IMR-90 (cell line): ENCODE measurements at regions not wholly inside any gene's neighbourhood (a gene's known extent, or its start where the extent isn't known, plus 50 kb on each side); places are given as distances from the start of the nearest gene placed in this dataset.
A peak's percentile ranks its signal among the peaks of the same experiment; 100 is the strongest.

Source experiments
- ATAC-seq: fragments of 200-7000 bp; cut with Tn5 transposase; 2 replicates; pipeline ENCODE4 v1.9.1; 2020; ENCODE audit warnings: low read depth, mild to moderate bottlenecking, moderate library complexity
- BruUV-seq: library from RNA; stranded (reverse); fragments of 400-500 nt; replicated peaks from 2 replicates; lab custom pipeline; 2021; lab: Mats Ljungman, UMichigan
- CTCF ChIA-PET: fragments of 300-600 bp; formaldehyde crosslinking; extraction: SDS; loops from one replicate; lab custom pipeline; 2021; ENCODE audit warnings: antibody characterized with exemption; lab: Yijun Ruan, JAX
- POLR2A ChIA-PET: fragments of 300-600 bp; sonication (Branson Sonifier 250); formaldehyde crosslinking; loops from one replicate; lab custom pipeline; 2022; ENCODE audit warnings: antibody characterized with exemption; ENCODE audit not compliant: unreplicated experiment; lab: Charles Lee
- DNase-seq: peaks from one replicate; pipeline ENCODE4 v3.0.0; 2013
- H2AFZ ChIP-seq: replicated peaks from 2 replicates; pipeline ENCODE3; 2013; ENCODE audit warnings: low read length, mild to moderate bottlenecking; ENCODE audit not compliant: poor library complexity
- H2AK5ac ChIP-seq: 2 replicates; pipeline ENCODE4 v1.6.1; 2013; ENCODE audit warnings: low read depth, low read length, inconsistent platforms
- H2AK9ac ChIP-seq: replicated peaks from 2 replicates; pipeline ENCODE3; 2013; ENCODE audit warnings: mild to moderate bottlenecking, low read depth, low read length, moderate library complexity; ENCODE audit not compliant: poor library complexity
- H2BK120ac ChIP-seq: 2 replicates; pipeline ENCODE4 v1.6.1; 2013; ENCODE audit warnings: low read depth, low read length, inconsistent platforms
- H2BK15ac ChIP-seq: 3 replicates; pipeline ENCODE4 v1.6.1; 2013; ENCODE audit warnings: low read depth, low read length, inconsistent platforms
- H2BK20ac ChIP-seq: 2 replicates; pipeline ENCODE4 v1.6.1; 2013; ENCODE audit warnings: low read depth, mild to moderate bottlenecking, inconsistent platforms, low read length, moderate library complexity
- H2BK5ac ChIP-seq: 2 replicates; pipeline ENCODE4 v1.6.1; 2013; ENCODE audit warnings: mild to moderate bottlenecking, low read depth, low read length, inconsistent platforms; ENCODE audit not compliant: poor library complexity, severe bottlenecking
- H3K14ac ChIP-seq: replicated peaks from 2 replicates; pipeline ENCODE4 v1.6.1; 2013; ENCODE audit warnings: low read depth, low read length, inconsistent platforms
- H3K18ac ChIP-seq: 2 replicates; pipeline ENCODE4 v1.6.1; 2013; ENCODE audit warnings: low read depth, low read length, control low read depth
- H3K23ac ChIP-seq: 2 replicates; pipeline ENCODE4 v1.6.1; 2013; ENCODE audit warnings: low read depth, low read length, inconsistent platforms
- H3K27ac ChIP-seq: 2 replicates; pipeline ENCODE4 v1.5.1; 2013; ENCODE audit warnings: mild to moderate bottlenecking, control low read depth, low read length; ENCODE audit not compliant: insufficient read depth
- H3K27me3 ChIP-seq: 2 replicates; pipeline ENCODE4 v1.6.1; 2013; ENCODE audit warnings: low read length; ENCODE audit not compliant: control insufficient read depth, insufficient read depth
- H3K36me3 ChIP-seq: 2 replicates; pipeline ENCODE4 v1.6.1; 2013; ENCODE audit warnings: low read length, mixed read lengths; ENCODE audit not compliant: control insufficient read depth, insufficient read depth
- H3K4ac ChIP-seq: 2 replicates; pipeline ENCODE4 v1.6.1; 2013; ENCODE audit warnings: low read depth, low read length, inconsistent platforms
- H3K4me1 ChIP-seq: 2 replicates; pipeline ENCODE4 v1.6.1; 2013; ENCODE audit warnings: low read length, mixed read lengths; ENCODE audit not compliant: control insufficient read depth, insufficient read depth
- H3K4me2 ChIP-seq: 2 replicates; pipeline ENCODE4 v1.6.1; 2013; ENCODE audit warnings: low read depth, mild to moderate bottlenecking, control low read depth, low read length, moderate library complexity
- H3K4me3 ChIP-seq: 2 replicates; pipeline ENCODE4 v1.5.1; 2013; ENCODE audit warnings: low read depth, mild to moderate bottlenecking, control low read depth, low read length, moderate library complexity; ENCODE audit not compliant: insufficient read depth
- H3K56ac ChIP-seq: 2 replicates; pipeline ENCODE4 v1.6.1; 2013; ENCODE audit warnings: low read length, inconsistent platforms; ENCODE audit not compliant: insufficient read depth; ENCODE audit errors: extremely low read depth
- H3K79me1 ChIP-seq, 2 experiments: 2 replicates each; pipeline ENCODE4 v1.6.1; 2013; ENCODE audit warnings: low read length in 2 of 2, inconsistent platforms in 1 of 2, low read depth in 1 of 2
- H3K9ac ChIP-seq: 2 replicates; pipeline ENCODE4 v1.6.1; 2013; ENCODE audit warnings: low read depth, low read length, control low read depth
- H3K9me1 ChIP-seq: 2 replicates; pipeline ENCODE4 v1.6.1; 2013; ENCODE audit warnings: low read length, inconsistent platforms; ENCODE audit not compliant: insufficient read depth
- H3K9me3 ChIP-seq: 2 replicates; pipeline ENCODE4 v1.6.1; 2013; ENCODE audit warnings: low read length; ENCODE audit not compliant: control insufficient read depth, insufficient read depth
- H4K20me1 ChIP-seq: 2 replicates; pipeline ENCODE4 v1.6.1; 2013; ENCODE audit warnings: low read length, inconsistent platforms; ENCODE audit not compliant: insufficient read depth
- H4K5ac ChIP-seq: 2 replicates; pipeline ENCODE4 v1.6.1; 2013; ENCODE audit warnings: mild to moderate bottlenecking, low read depth, low read length, control low read depth
- H4K8ac ChIP-seq, 2 experiments: 2 replicates each; pipeline ENCODE4 v1.6.1; 2013; ENCODE audit warnings: low read depth in 2 of 2, low read length in 2 of 2, control low read depth in 1 of 2, inconsistent platforms in 1 of 2
- H4K91ac ChIP-seq: 2 replicates; pipeline ENCODE4 v1.6.1; 2013; ENCODE audit warnings: low read depth, low read length, inconsistent platforms; ENCODE audit not compliant: insufficient read depth
- CEBPB ChIP-seq: IDR thresholded peaks from 2 replicates; pipeline ENCODE4 v1.6.1; 2012; ENCODE audit warnings: low read depth, low read length, improper control_type of control experiment
- CHD1 ChIP-seq: IDR thresholded peaks from 2 replicates; pipeline ENCODE4 v1.6.1; 2012; ENCODE audit warnings: low read depth, low read length, improper control_type of control experiment
- FOS ChIP-seq: fragments of 150-350 bp; IDR thresholded peaks from 2 replicates; pipeline ENCODE4 v1.6.1; 2016; ENCODE audit warnings: low read depth, low read length
- MAFK ChIP-seq: IDR thresholded peaks from 2 replicates; pipeline ENCODE4 v1.6.1; 2012; ENCODE audit warnings: low read depth, low read length, improper control_type of control experiment
- NFE2L2 ChIP-seq: fragments of 150-350 bp; IDR thresholded peaks from 2 replicates; pipeline ENCODE4 v1.6.1; 2016; ENCODE audit warnings: low read depth, mild to moderate bottlenecking, low read length
- POLR2A ChIP-seq: IDR thresholded peaks from 2 replicates; pipeline ENCODE4 v1.6.1; 2012; ENCODE audit warnings: mild to moderate bottlenecking, low read depth, low read length
- RAD21 ChIP-seq: IDR thresholded peaks from 2 replicates; pipeline ENCODE4 v1.6.1; 2012; ENCODE audit warnings: low read length, improper control_type of control experiment
- RCOR1 ChIP-seq: IDR thresholded peaks from 2 replicates; pipeline ENCODE4 v1.6.1; 2012; ENCODE audit warnings: mild to moderate bottlenecking, low read length, improper control_type of control experiment; ENCODE audit not compliant: insufficient replicate concordance
- RFX5 ChIP-seq: IDR thresholded peaks from 2 replicates; pipeline ENCODE4 v1.8.0; 2012; ENCODE audit warnings: low read depth, mild to moderate bottlenecking, low read length, moderate library complexity
- USF2 ChIP-seq: fragments of 150-350 bp; IDR thresholded peaks from 2 replicates; pipeline ENCODE4 v1.6.1; 2017; ENCODE audit warnings: mild to moderate bottlenecking, antibody characterized with exemption, low read length, low read depth
- WGBS, 2 experiments: methylation state at CpG; one replicate each; pipeline versions ENCODE4 v1.1.5 to v1.1.7; 2013; ENCODE audit warnings: missing lambda C conversion rate in 2 of 2; ENCODE audit not compliant: insufficient read length in 1 of 2; ENCODE audit errors: extremely low coverage in 2 of 2; 5-methylcytosine and 5-hydroxymethylcytosine counted together
- dilution Hi-C: fragments of 300-500 bp; cut with HindIII; formaldehyde crosslinking; loops from one replicate; pipeline ENCODE4 v1.14.3; 2018; ENCODE audit warnings: low sequenced_read_pairs; ENCODE audit not compliant: unreplicated experiment
- in situ Hi-C: fragments of 300-500 bp; cut with MboI; formaldehyde crosslinking; loops from 3 replicates; pipeline ENCODE4 v1.14.3; 2019; ENCODE audit warnings: low sequenced_read_pairs, inconsistent platforms, mixed read lengths
- intact Hi-C: fragments of 100-400 bp; cut with micrococcal nuclease; formaldehyde crosslinking; loops from 2 replicates; pipeline ENCODE4 v1.10.0; 2022
- TF ChIP-seq, protein P1 (sequence below): fragments of 150-350 bp; IDR thresholded peaks from 2 replicates; pipeline ENCODE4 v1.6.1; 2016; ENCODE audit warnings: low read depth, mild to moderate bottlenecking, low read length, moderate library complexity, borderline replicate concordance
- TF ChIP-seq, protein P2 (sequence below): conservative IDR thresholded peaks from 2 replicates; pipeline ENCODE4 v1.5.1; 2012; ENCODE audit warnings: mild to moderate bottlenecking, low read depth, low read length, improper control_type of control experiment

DNA sequence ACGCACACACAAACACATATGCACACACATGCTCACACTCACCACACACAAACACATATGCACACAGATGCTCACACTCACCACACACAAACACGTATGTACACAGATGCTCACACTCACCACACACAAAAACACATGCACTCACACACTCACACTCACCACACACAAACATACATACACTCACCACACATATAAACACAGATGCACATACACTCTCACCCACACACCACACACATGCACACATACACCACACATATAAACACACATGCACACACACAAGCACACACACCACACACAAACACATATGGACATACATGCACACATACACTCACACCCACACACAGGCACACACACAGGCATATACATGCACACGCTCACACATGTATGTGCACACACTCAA, 112.3 kb downstream of the ERMARD start:
- H2AK5ac ChIP-seq, result no peak overlapping the region
- dilution Hi-C loops, result no loop called here
- no peak for TF ChIP-seq FOS
- TF ChIP-seq USF2, result no peak
- TF ChIP-seq RCOR1, result no peak
- no peak for TF ChIP-seq CEBPB
- no peak for TF ChIP-seq MAFK
- TF ChIP-seq CHD1, result no peak
- TF ChIP-seq, protein P1, sequence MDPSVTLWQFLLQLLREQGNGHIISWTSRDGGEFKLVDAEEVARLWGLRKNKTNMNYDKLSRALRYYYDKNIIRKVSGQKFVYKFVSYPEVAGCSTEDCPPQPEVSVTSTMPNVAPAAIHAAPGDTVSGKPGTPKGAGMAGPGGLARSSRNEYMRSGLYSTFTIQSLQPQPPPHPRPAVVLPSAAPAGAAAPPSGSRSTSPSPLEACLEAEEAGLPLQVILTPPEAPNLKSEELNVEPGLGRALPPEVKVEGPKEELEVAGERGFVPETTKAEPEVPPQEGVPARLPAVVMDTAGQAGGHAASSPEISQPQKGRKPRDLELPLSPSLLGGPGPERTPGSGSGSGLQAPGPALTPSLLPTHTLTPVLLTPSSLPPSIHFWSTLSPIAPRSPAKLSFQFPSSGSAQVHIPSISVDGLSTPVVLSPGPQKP, result no peak
- TF ChIP-seq RFX5, result no peak
- TF ChIP-seq, protein P2, sequence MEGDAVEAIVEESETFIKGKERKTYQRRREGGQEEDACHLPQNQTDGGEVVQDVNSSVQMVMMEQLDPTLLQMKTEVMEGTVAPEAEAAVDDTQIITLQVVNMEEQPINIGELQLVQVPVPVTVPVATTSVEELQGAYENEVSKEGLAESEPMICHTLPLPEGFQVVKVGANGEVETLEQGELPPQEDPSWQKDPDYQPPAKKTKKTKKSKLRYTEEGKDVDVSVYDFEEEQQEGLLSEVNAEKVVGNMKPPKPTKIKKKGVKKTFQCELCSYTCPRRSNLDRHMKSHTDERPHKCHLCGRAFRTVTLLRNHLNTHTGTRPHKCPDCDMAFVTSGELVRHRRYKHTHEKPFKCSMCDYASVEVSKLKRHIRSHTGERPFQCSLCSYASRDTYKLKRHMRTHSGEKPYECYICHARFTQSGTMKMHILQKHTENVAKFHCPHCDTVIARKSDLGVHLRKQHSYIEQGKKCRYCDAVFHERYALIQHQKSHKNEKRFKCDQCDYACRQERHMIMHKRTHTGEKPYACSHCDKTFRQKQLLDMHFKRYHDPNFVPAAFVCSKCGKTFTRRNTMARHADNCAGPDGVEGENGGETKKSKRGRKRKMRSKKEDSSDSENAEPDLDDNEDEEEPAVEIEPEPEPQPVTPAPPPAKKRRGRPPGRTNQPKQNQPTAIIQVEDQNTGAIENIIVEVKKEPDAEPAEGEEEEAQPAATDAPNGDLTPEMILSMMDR, result no peak
- TF ChIP-seq POLR2A, result no peak
- TF ChIP-seq NFE2L2, result no peak
- TF ChIP-seq RAD21, result no peak
- 71% methylated on average over 2 of the region's 3 CpGs; no CpG with 5 or more reads in 1 of the 2 experiments for WGBS, 2 experiments
- H2BK15ac ChIP-seq, result no peak overlapping the region
- intact Hi-C loops, result no loop called here
- no peak overlapping the region for H2AK9ac ChIP-seq
- ChIA-PET POLR2A (no interaction called here), CTCF (no interaction called here)
- no peak overlapping the region for H3K4me3 ChIP-seq
- H3K9me1 ChIP-seq, result no peaks in the 10 kb centered on the region
- H3K9ac ChIP-seq, result no peak overlapping the region
- DNase-seq (no peak), ATAC-seq (no peak)
- no peak overlapping the region for H3K4me2 ChIP-seq
- BruUV-seq, result no TSS peak
- H4K91ac ChIP-seq, result no peak overlapping the region
- H4K5ac ChIP-seq, result no peak overlapping the region
- no peaks in the 10 kb centered on the region for H4K20me1 ChIP-seq
- no peak overlapping the region for H3K23ac ChIP-seq
- in situ Hi-C loops, result no loop called here
- H2BK5ac ChIP-seq, result peak overlapping the region; percentile 67
- no peak overlapping the region for H2BK120ac ChIP-seq
- H2AFZ ChIP-seq, result no peak overlapping the region
- peaks cover 55% of the 10 kb centered on the region for H3K9me3 ChIP-seq
- H3K4me1 ChIP-seq, result no peaks in the 10 kb centered on the region
- no peaks in the 10 kb centered on the region for H3K36me3 ChIP-seq
- H4K8ac ChIP-seq, result no peak overlapping the region
- no peak overlapping the region for H3K14ac ChIP-seq
- no peak overlapping the region for H3K18ac ChIP-seq
- H3K4ac ChIP-seq, result no peak overlapping the region
- H3K79me1 ChIP-seq, result no peaks in the 10 kb centered on the region
- no peak overlapping the region for H3K27ac ChIP-seq
- no peaks in the 10 kb centered on the region for H3K27me3 ChIP-seq
- H2BK20ac ChIP-seq, result no peak overlapping the region
- no peak overlapping the region for H3K56ac ChIP-seq
